GM10266 (cell line): ENCODE measurements at regions not wholly inside any gene's neighbourhood (a gene's known extent, or its start where the extent isn't known, plus 50 kb on each side); places are given as distances from the start of the nearest gene placed in this dataset.

Experiments
- DNase-seq: peaks from one replicate; pipeline ENCODE4 v3.0.0; 2012; ENCODE audit errors: extremely low spot score
- TF ChIP-seq, protein P1 (sequence below): IDR thresholded peaks from 2 replicates; pipeline ENCODE4 v1.5.1; 2012; ENCODE audit warnings: mild to moderate bottlenecking, low read depth; ENCODE audit not compliant: control insufficient read depth, insufficient read depth; ENCODE audit errors: missing control alignments

DNA sequence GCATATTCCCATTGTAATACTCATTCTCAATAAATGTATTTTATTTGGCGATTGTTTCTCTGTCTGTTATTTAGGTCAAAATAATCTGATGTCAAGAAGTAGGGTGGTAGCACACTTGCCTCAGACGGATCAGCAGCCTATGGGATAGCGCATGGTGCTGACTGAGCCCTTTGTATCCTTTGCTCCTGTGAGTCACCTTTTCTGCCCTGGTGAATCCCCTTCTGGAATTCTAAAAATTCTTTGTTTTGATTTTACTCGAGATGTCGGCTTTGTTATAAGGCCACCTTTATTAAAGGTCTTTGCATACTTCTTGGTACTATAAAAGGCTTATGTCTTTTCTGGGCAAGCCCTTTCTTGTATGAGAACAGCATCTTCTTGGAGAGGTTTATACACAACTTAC is 1187.8 kb downstream of the CDH9 start:
- TF ChIP-seq, protein P1, sequence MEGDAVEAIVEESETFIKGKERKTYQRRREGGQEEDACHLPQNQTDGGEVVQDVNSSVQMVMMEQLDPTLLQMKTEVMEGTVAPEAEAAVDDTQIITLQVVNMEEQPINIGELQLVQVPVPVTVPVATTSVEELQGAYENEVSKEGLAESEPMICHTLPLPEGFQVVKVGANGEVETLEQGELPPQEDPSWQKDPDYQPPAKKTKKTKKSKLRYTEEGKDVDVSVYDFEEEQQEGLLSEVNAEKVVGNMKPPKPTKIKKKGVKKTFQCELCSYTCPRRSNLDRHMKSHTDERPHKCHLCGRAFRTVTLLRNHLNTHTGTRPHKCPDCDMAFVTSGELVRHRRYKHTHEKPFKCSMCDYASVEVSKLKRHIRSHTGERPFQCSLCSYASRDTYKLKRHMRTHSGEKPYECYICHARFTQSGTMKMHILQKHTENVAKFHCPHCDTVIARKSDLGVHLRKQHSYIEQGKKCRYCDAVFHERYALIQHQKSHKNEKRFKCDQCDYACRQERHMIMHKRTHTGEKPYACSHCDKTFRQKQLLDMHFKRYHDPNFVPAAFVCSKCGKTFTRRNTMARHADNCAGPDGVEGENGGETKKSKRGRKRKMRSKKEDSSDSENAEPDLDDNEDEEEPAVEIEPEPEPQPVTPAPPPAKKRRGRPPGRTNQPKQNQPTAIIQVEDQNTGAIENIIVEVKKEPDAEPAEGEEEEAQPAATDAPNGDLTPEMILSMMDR = no peak
- DNase-seq = no peak

DNA sequence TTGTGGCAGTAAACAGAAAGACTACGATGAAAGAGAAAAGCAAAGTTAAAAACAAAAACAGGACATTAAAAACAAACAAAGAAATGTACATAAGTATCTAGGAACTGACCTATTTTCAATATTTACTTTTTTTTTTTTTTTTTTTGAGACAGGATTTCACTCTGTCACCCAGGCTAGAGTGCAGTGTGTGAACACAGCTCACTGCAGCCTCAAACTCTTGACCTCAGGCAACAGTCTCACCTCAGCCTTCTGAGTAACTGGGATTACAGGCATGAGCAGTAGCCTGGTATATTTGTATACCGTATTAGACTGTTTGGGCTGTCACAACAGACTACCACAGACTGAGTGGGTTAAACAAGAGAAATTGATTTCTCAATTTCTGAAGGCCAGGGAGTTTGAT is 1189.1 kb downstream of the CDH9 start:
- DNase-seq = no peak
- TF ChIP-seq, protein P1 = no peak

DNA sequence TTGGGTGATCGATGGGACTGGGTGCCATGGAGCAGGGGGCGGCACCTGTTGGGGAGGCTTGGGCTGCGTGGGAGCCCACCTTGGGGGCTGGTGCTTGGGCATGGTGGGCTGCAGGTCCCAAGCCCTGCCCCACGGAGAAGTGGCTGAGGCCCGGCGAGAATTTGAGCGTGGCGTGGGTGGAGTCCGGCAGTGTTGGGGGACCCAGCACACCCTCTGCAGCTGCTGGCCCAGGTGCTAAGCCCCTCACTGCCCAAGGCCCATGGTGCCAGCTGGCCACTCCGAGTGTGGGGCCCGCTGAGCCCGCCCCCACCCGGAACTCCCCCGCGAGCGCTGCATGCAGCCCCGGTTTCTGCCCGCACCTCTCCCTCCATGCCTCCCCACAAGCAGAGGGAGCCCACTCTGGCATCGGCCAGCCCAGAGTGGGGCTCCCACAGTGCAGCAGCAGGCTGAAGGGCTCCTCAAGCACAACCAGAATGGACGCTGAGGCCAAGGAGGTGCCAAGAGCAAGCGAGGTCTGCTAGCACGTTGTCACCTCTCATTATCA is 1178.6 kb upstream of the CDH10 start:
- DNase-seq = no peak
- TF ChIP-seq, protein P1 = no peak
